Activated CD4-positive, alpha-beta memory T cell treated with anti-CD3 and anti-CD28 coated beads for 36 hours (primary cell): ENCODE measurements at regions not wholly inside any gene's neighbourhood (a gene's known extent, or its start where the extent isn't known, plus 50 kb on each side); places are given as distances from the start of the nearest gene placed in this dataset.

ENCODE experiments used
- CTCF ChIA-PET: fragments of 350-600 bp; sonication (Branson Sonifier 250); formaldehyde crosslinking; loops from one replicate; lab custom pipeline; 2021; ENCODE audit warnings: antibody characterized with exemption, inconsistent platforms; lab: Charles Lee
- POLR2A ChIA-PET: fragments of 350-600 bp; sonication (Branson Sonifier 250); formaldehyde crosslinking; loops from one replicate; lab custom pipeline; 2021; ENCODE audit warnings: antibody characterized with exemption; lab: Charles Lee
- DNase-seq: peaks from one replicate; pipeline ENCODE4 v3.0.0-alpha.2; 2020
- H3K27ac Mint-ChIP-seq: one replicate; pipeline ENCODE4 v1.8.0; 2021; ENCODE audit warnings: mixed read lengths
- H3K27me3 Mint-ChIP-seq: one replicate; pipeline ENCODE4 v1.8.0; 2021; ENCODE audit warnings: mixed read lengths
- H3K36me3 Mint-ChIP-seq: one replicate; pipeline ENCODE4 v1.8.0; 2021; ENCODE audit warnings: mixed read lengths
- H3K4me1 Mint-ChIP-seq: one replicate; pipeline ENCODE4 v1.8.0; 2021; ENCODE audit warnings: low read depth, mixed read lengths
- H3K4me3 Mint-ChIP-seq: one replicate; pipeline ENCODE4 v1.8.0; 2021; ENCODE audit warnings: mild to moderate bottlenecking, mixed read lengths
- H3K9me3 Mint-ChIP-seq: one replicate; pipeline ENCODE4 v1.8.0; 2021; ENCODE audit warnings: mixed read lengths
- intact Hi-C: fragments of 100-400 bp; cut with micrococcal nuclease; formaldehyde crosslinking; loops from one replicate; pipeline ENCODE4 v1.15.1; 2023

DNA sequence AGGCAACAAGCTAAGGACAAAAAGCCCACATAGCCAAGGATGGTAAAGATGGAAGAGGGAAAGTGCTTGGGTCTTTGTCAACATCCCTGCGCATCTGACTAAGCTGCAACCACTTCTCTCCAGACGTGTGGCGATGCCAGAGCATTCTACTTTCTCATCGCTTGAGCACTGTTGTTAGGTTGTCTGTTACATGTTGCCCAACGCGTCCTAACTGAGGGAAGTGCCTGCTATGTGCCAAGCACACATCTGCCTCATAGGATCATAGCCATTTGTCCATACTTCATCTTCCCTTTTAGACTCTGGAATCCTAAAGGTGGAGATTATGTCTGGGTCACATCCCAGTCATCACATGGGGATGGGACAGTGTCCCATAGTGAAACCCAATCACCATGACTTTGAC is 464.9 kb downstream of the MATN1 start:
- no peak for DNase-seq
- H3K4me3 Mint-ChIP-seq: no peak overlapping the region
- no peaks in the 10 kb centered on the region for H3K4me1 Mint-ChIP-seq
- intact Hi-C loops: no loop called here
- no peaks in the 10 kb centered on the region for H3K36me3 Mint-ChIP-seq
- H3K27me3 Mint-ChIP-seq: peaks cover 16% of the 10 kb centered on the region
- CTCF ChIA-PET: no interaction called here
- POLR2A ChIA-PET: no interaction called here
- H3K27ac Mint-ChIP-seq: no peak overlapping the region
- H3K9me3 Mint-ChIP-seq: no peaks in the 10 kb centered on the region

GRCh38 chr1:30257742-30258380 is 465.5 kb downstream of the MATN1 start:
- DNase-seq: no peak
- CTCF ChIA-PET: no interaction called here

DNA sequence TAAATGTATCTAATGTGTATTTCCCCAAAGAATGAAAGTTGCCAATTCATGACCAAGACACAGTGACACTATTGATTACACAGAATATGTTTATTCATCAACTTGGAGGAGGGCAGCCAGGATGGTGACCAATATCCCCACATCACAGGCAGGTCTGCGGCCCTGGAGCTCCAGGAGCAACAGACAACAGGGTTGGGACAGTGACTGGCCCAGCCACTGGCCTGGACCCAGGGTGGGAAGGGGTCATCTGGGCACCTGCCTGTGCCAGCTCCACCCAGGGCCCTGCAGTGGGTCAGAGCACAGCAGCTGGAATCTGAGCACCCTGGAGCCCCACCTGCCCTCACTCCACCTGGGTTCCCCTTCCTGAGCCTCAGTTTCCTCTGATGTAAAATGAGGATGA is 466.1 kb downstream of the MATN1 start:
- ChIA-PET CTCF (no interaction called here), POLR2A (no interaction called here)
- H3K27me3 Mint-ChIP-seq: peaks cover 16% of the 10 kb centered on the region
- peak overlapping the region; percentile 24 for H3K27ac Mint-ChIP-seq
- no peaks in the 10 kb centered on the region for H3K9me3 Mint-ChIP-seq
- intact Hi-C loops: no loop called here
- DNase-seq: no peak
- no peak overlapping the region for H3K4me3 Mint-ChIP-seq
- no peaks in the 10 kb centered on the region for H3K4me1 Mint-ChIP-seq
- no peaks in the 10 kb centered on the region for H3K36me3 Mint-ChIP-seq

More at GRCh38 chr1:30257742-30258380, 465.5 kb downstream of the MATN1 start:
- intact Hi-C loops: no loop called here
- Mint-ChIP-seq H3K36me3 (no peaks in the 10 kb centered on the region), H3K27me3 (peaks cover 16% of the 10 kb centered on the region), H3K4me1 (no peaks in the 10 kb centered on the region), H3K27ac (no peak overlapping the region), H3K9me3 (no peaks in the 10 kb centered on the region), H3K4me3 (no peak overlapping the region)
- POLR2A ChIA-PET: no interaction called here

- POLR2A ChIA-PET: no interaction called here
Measured at GRCh38 chr1:30256911-30257310, 466.5 kb downstream of the MATN1 start.

DNA sequence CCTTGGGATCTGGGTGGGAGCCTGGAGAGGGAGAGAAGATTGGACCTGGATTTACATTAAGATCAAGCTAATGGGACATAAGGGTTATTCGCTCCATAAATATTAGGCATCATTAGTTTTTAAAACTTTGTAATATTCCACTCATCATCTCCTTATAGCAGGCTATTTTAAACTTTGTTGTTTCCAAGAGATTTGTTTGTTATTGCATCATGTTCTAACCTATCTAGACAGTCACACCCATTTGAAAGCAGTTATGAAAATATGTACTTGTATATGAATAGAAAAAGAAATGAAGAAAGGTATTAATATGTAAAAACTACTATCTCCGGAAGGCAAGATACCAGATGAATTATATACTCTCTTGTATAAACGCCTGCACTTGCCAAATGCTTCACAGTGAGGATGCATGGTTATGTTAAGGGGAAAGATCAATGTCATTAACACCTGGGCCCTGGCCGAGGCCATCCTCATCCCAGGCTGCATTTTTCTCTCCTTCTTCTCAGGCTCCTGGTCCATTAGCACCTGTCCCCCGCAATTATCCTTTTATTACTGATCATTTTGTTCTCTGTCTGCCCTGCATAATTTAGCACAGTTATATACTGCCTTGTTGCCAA is 468.2 kb downstream of the MATN1 start:
- intact Hi-C loops: no loop called here
- Mint-ChIP-seq H3K9me3 (no peaks in the 10 kb centered on the region), H3K36me3 (no peaks in the 10 kb centered on the region), H3K27ac (no peak overlapping the region), H3K27me3 (peaks cover 19% of the 10 kb centered on the region), H3K4me3 (no peak overlapping the region), H3K4me1 (no peaks in the 10 kb centered on the region)
- no peak for DNase-seq
- ChIA-PET CTCF (no interaction called here), POLR2A (no interaction called here)

More at GRCh38 chr1:30256911-30257310, 466.5 kb downstream of the MATN1 start:
- no peaks in the 10 kb centered on the region for H3K4me1 Mint-ChIP-seq
- CTCF ChIA-PET: interaction anchor here (1.4 kb wide), 1 partner anchor 123 kb away, joined by 3 read pairs; no protein-coding TSS in a partner anchor
- DNase-seq: no peak
- no peaks in the 10 kb centered on the region for H3K36me3 Mint-ChIP-seq
- H3K27me3 Mint-ChIP-seq: peaks cover 18% of the 10 kb centered on the region
- H3K27ac Mint-ChIP-seq: peak overlapping the region; percentile 24
- no peak overlapping the region for H3K4me3 Mint-ChIP-seq
- H3K9me3 Mint-ChIP-seq: no peaks in the 10 kb centered on the region
- intact Hi-C loops: no loop called here

GRCh38 chr1:30253807-30254440 is 469.5 kb downstream of the MATN1 start:
- no peak for DNase-seq
- Mint-ChIP-seq H3K9me3 (no peaks in the 10 kb centered on the region), H3K4me1 (no peaks in the 10 kb centered on the region), H3K4me3 (no peak overlapping the region), H3K27ac (no peak overlapping the region), H3K36me3 (no peaks in the 10 kb centered on the region), H3K27me3 (peaks cover 11% of the 10 kb centered on the region)
- intact Hi-C loops: no loop called here
- ChIA-PET CTCF (no interaction called here), POLR2A (no interaction called here)

DNA sequence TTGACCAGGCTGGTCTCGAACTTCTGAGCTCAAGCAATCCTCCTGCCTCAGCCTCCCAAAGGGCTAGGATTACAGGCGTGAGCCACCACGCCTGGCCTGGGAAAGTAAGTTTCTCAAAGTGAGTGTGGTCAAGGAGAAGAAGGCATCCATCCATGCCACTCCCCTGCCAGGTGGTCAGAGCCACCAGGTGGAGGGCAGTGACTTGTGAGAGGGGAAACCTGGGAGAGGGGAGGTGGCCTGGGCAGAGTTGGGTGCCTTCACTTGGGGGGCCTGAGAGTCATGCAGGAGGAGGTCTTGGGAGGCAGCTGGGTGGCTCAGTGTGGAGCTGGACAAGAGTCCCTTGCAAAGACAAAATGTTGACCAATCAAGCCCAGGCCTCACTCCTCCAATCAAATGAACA is 470.0 kb downstream of the MATN1 start:
- H3K27me3 Mint-ChIP-seq: peaks cover 6% of the 10 kb centered on the region
- H3K4me3 Mint-ChIP-seq: no peak overlapping the region
- ChIA-PET CTCF (no interaction called here), POLR2A (no interaction called here)
- intact Hi-C loops: no loop called here
- H3K36me3 Mint-ChIP-seq: no peaks in the 10 kb centered on the region
- no peak for DNase-seq
- H3K9me3 Mint-ChIP-seq: no peaks in the 10 kb centered on the region
- no peaks in the 10 kb centered on the region for H3K4me1 Mint-ChIP-seq
- H3K27ac Mint-ChIP-seq: no peak overlapping the region

DNA sequence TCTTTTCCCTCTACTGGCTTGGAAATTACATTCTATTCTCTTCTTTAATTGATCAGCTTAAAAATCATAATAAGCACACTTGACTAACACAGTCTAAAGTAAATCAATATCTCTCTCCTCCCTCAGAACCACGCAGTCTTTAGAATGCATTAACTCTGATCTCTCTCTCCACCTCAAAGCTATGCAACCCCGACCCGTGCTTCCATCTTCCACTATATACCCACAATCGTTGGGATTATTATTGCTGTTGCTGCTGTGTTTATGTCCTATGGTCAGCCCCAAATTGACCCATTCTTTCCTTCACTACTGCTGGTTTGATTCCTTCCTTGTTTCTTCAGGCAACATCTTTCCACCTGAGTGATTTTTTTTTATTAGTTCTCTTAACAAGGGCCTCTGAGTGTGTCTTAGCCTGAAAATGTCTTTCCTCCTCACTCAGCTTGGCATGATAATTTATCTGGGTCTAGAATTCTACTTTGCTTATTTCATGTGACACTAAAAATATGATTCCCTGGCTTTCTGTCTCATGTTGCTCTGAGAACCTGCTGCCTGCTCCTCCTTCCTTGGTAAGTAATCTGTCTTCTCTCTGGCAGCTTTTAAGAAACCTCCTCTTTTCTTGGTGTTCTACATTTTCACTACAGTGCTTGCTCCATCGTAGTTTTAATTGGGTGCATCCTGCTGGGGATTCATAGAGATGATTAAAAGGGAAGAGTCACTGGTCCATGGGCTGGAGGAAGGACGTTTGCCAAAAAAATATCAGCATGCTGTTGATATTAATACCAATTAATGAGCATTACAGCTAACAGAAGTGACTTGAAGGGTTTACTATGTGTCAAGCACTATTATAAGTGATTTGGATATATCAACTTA is 472.2 kb downstream of the MATN1 start:
- no peak for DNase-seq
- Mint-ChIP-seq H3K27ac (no peak overlapping the region), H3K9me3 (no peaks in the 10 kb centered on the region), H3K4me3 (no peak overlapping the region), H3K36me3 (no peaks in the 10 kb centered on the region), H3K27me3 (peaks cover 10% of the 10 kb centered on the region), H3K4me1 (no peaks in the 10 kb centered on the region)
- CTCF ChIA-PET: interaction anchor here (0.6 kb wide), 1 partner anchor 1412 kb away, joined by 5 read pairs; no protein-coding TSS in a partner anchor
- intact Hi-C loops: no loop called here
- POLR2A ChIA-PET: no interaction called here

DNA sequence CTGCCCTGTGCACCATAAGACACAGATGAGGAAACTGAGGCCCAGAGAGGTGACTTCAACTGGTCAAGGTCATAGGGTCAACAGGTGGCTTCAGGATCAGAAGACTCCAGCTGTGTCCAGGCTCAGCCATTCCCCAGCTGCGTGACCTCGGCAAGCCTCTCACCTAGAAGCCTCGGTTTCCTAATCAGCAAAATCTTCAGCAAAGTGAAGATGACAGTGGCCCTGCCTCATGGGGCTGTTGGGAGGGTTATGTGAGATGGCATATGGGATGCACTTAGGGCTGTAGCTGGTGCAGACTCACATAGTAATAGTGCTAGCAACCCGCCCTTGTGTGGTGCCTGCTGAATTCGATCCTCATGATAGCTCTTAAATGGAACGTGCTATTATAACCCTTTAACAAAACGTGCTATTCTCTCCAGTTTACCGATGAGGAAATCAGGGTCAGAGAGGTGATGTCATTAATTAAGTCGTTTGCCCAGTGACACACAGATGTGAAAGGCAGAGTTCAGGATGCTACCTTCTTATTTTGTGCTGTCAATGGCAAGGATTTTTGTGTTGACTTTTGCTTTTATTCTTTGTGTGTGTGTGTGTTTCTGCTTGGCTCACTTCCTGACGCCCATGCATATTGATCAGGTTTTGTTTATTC is 472.9 kb downstream of the MATN1 start:
- Mint-ChIP-seq H3K4me1 (no peaks in the 10 kb centered on the region), H3K27me3 (peaks cover 13% of the 10 kb centered on the region), H3K36me3 (no peaks in the 10 kb centered on the region), H3K4me3 (no peak overlapping the region), H3K9me3 (no peaks in the 10 kb centered on the region), H3K27ac (no peak overlapping the region)
- DNase-seq: no peak
- intact Hi-C loops: no loop called here
- POLR2A ChIA-PET: interaction anchor here (0.6 kb wide), 1 partner anchor 55 kb away, joined by 3 read pairs; no protein-coding TSS in a partner anchor
- CTCF ChIA-PET: no interaction called here

DNA sequence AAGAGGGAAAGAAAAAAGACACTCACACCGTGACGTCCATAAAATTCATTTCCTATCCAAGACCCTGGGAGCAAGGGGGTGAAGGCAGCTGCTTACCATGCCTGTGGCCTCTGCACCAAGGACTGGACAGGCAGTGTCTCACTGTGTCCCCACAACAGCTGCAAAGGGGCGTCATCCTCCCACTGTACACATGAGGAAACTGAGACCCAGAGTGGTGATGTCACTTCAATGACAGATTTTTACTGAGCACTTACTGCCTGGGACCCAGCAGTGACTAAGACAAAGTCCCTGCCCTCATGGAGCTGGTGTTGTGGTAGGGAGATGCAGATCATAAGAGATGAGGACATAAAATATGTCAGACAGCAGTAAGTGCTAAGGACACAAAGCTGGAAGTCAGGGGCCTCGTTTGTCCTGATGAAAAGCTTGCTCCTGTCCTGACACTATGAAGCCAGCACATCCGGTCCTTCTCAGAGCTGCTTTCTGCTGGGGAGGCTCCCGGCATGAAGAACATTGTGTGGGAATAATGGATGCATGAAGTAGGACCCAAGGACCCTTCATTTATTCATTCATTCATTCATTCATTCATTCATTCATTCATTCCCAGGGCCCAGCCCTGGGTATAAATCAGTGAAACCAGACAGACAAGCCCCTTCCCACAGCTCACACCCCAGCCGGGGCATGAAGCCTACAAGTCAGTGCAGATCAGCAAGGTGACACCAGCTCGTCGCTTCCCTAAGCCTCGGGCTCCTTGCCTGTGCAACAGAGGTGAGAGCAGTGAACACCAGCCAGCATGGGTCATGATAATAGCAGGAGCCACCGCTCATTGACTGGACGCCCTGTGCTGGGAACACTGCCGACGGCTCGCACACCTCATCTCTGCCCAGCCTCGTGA is 473.7 kb downstream of the MATN1 start:
- Mint-ChIP-seq H3K9me3 (no peaks in the 10 kb centered on the region), H3K36me3 (no peaks in the 10 kb centered on the region), H3K27me3 (peaks cover 15% of the 10 kb centered on the region), H3K4me1 (no peaks in the 10 kb centered on the region), H3K27ac (no peak overlapping the region), H3K4me3 (no peak overlapping the region)
- intact Hi-C loops: no loop called here
- ChIA-PET POLR2A (no interaction called here), CTCF (no interaction called here)
- DNase-seq: no peak

DNA sequence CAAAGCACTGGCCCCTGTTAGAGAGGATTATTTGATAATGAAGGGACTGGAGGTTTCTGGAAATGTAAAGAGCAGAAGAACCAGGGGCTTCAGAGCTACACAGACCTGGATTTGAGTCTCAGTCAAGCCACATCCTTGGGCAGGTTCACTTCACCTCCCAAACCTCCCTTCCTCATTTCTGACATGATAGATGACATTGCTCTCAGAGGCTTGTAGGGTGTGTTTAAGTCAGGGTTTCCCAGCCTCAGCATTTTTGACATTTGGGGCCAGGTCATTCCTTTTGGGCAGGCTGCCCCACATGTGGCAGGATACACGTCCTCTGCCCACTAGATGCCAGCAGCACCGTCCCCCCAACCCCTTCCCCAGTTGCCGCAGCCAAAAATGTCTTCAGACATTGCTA is 474.6 kb downstream of the MATN1 start:
- intact Hi-C loops: no loop called here
- Mint-ChIP-seq H3K36me3 (no peaks in the 10 kb centered on the region), H3K4me1 (no peaks in the 10 kb centered on the region), H3K27ac (no peak overlapping the region), H3K4me3 (no peak overlapping the region), H3K27me3 (peaks cover 21% of the 10 kb centered on the region), H3K9me3 (no peaks in the 10 kb centered on the region)
- POLR2A ChIA-PET: no interaction called here
- DNase-seq: no peak
- CTCF ChIA-PET: no interaction called here
